HG03469 (cell line): ENCODE measurements at regions not wholly inside any gene's neighbourhood (a gene's known extent, or its start where the extent isn't known, plus 50 kb on each side); places are given as distances from the start of the nearest gene placed in this dataset.

Source experiments
- ATAC-seq: cut with Tn5 transposase; IDR thresholded peaks from one replicate; pipeline ENCODE4 v1.9.1; 2021; ENCODE audit warnings: mild to moderate bottlenecking, moderate library complexity, moderate number of reproducible peaks; ENCODE audit not compliant: unreplicated experiment

DNA sequence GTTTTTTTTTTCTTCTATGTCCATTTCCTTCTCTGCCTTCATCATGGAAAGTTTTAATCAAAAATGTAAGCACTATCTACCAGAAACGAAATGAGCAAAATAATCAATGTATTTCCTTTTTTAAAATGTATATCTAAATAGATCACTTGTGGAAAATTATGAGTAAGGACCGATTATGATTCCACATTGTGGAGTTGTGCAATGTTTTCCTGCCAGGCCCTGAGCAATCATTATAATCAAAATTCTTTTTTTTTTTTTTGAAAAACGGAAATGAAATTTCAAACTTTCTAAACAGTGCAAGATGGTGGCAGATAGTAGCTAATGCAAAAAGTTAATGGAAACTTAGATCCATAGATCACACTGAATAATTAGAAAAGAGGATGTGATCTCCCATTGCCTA lies 1074.6 kb upstream of the TMEM132C start:
- ATAC-seq = no peak

DNA sequence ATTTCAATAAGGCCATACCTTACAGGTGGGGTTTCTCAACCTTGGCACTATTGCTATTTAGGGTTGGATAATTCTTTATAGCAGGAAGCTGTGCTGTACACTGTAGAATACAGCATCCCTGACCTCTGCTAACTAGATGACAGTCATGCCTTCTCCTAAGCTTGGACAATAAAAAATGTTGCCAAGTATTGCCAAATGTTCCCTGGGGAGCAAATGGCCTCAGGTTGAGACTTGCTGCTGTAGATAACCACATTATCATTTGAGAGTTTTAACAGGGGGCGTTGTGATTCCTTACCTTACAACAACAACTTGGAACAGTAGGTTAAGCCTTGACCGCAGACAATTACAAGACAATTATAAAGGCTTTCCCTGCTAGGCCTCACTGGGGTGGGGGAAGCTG lies 1073.6 kb upstream of the TMEM132C start:
- ATAC-seq = no peak

- ATAC-seq = no peak
Measured at GRCh38 chr12:127194176-127194575, 1072.8 kb upstream of the TMEM132C start.

DNA sequence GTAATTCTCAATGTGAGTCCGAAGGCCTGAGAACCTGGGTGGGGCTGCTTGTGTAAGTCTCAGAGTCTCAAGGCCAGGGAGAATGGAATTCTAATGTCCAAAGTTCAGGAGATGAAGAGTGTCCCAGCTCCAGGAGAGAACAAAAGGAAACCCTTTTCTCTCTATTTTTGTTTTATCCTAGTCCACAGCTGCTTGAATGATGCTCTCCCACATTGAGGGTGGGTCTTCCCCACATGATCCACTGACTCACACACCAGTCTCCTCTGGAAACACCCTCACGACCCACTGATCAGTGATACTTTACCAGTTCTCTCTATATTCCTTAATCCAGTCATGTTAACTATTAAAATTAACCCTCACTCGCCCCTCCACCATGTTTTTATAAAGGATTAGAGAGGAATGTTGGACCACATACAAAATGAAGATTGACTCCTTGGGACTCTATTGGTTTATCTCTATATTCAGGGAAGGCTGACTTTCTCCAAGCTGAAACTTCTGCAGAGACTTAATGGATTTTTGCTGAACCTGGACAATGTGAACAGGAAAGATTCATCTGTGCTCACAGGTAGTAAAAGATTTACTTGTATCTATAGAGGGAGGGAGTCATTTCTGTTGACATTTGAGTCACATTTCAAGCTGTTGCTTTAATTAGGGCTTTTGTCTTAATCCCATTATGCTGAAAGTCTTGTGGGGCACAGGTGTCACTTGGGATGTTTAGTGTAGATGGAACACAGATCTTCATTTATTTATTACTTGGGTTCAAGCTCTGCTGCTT lies 1061.0 kb upstream of the TMEM132C start:
- no peak for ATAC-seq

DNA sequence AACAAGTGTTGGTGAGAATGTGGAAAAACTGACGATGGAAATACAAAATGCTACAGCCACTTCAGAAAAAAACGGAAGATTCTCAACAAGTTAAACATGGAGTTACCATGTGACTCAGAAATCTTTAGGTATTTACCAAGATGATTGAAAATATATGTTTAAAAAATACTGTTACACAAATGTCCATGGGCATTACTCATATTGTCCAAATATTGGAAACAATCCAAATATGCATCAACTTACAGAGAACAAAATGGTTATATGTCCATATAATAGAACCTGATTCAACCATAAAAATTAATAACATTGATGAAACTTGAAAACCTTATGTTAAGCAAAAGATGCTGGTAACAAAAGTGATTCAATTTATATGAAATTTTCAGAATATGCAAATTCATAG lies 1057.7 kb upstream of the TMEM132C start:
- ATAC-seq = no peak

DNA sequence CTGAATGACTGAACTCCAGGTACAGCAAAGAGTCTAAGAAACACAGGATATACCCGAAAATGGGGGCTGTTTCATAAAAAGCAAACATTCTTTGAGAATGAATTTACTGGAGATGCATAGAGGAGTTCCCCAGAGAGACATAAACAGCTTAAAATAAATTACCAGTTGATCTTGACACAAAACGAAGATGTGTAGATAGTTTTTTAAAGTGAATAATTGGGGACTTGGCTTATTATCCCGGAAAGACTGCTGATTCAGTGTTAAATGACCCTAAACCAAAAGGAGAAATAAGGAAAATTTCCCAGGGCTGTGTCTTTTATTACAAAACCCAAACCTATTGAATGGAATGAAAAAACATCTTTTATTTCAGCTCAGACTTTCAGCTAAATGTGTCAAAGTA lies 1052.8 kb upstream of the TMEM132C start:
- no peak for ATAC-seq

GRCh38 chr12:127223011-127223410 lies 1044.0 kb upstream of the TMEM132C start:
- ATAC-seq = no peak

DNA sequence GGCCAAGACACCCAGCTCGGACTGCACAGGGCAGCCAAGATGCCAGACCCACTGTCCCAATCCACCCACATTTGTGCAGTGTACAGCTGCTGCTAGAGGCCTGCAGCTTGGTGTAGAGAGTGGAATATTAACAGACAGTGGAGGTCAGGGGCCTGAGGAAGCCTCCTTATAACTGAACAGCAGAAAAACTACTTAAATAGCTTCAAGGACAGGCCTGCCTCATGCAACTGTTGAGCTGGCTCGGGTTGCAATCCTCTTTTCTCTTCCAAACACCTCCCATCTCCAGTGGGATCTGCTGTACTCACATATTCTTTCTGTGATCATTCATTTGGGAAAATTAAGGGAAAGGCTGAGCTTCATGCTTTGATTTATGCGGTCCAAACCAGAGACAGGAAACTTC lies 1043.2 kb upstream of the TMEM132C start:
- no peak for ATAC-seq

- no peak for ATAC-seq
Measured at GRCh38 chr12:127230843-127231260, 1036.1 kb upstream of the TMEM132C start.

- no peak for ATAC-seq
Measured at GRCh38 chr12:127231371-127231770, 1035.6 kb upstream of the TMEM132C start.

GRCh38 chr12:127233016-127233415 lies 1034.0 kb upstream of the TMEM132C start:
- ATAC-seq = no peak

- ATAC-seq = no peak
Measured at GRCh38 chr12:127235761-127236160, 1031.2 kb upstream of the TMEM132C start.

DNA sequence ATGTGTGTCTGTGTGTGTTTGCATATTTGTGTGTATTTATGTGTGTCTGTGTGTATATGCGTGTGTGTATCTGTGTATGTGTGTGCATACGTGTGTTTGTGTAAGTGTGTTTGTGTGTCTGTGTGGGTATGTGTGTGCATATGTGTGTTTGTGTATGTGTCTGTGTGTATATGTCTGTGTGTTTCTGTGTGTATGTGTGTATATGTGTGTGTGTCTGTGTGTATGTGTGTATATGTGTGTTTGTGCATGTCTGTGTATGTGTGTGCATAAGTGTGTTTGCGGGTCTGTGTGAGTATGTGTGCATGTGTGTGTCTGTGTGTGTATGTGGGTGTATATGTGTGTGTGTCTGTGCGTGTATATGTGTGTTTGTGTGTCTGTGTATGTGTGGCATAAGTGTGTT lies 1030.5 kb upstream of the TMEM132C start:
- no peak for ATAC-seq

DNA sequence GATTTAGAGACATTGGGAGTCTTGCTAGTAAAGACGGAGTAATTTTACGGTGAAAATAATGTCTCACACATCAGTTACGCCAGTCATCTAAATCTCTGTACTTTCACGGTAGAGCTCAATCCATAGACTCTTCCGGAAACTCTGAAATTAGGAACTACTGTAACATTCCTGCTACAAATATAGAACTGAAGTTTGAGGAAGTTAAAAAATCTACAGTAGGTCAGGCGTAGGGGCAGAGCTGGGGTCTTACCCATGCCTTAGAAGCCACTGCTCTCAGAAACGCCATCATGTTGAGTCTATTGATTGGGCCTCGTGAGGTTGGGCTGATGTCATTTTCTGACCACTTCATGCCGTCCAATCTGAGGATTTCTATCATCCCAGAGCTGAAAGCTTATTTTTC lies 1029.8 kb upstream of the TMEM132C start:
- ATAC-seq = no peak

DNA sequence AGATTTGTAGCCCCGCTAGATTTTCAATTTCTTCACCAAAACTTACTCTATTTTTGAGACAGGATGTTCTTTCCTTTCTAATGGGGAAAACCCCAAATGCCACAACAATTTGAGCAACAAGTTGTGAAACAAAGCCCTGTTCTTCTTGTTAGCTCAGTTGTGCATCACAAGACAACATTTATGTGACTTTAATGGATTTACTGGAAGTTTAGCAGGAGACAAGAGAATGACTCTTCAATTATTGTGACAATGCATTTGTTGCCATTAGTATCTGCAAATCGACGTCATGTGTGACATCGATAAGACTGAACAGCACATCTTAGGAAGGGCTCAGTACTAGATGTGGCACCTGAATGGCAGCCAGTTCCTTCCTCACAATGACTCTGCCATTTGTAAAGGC lies 1028.9 kb upstream of the TMEM132C start:
- ATAC-seq = no peak

GRCh38 chr12:127239781-127240180 lies 1027.2 kb upstream of the TMEM132C start:
- no peak for ATAC-seq

- no peak for ATAC-seq
Measured at GRCh38 chr12:127240249-127240929, 1026.6 kb upstream of the TMEM132C start.

GRCh38 chr12:127241072-127241817 lies 1025.7 kb upstream of the TMEM132C start:
- no peak for ATAC-seq

GRCh38 chr12:127245009-127245408 lies 1022.0 kb upstream of the TMEM132C start:
- no peak for ATAC-seq

GRCh38 chr12:127245437-127245836 lies 1021.5 kb upstream of the TMEM132C start:
- no peak for ATAC-seq

DNA sequence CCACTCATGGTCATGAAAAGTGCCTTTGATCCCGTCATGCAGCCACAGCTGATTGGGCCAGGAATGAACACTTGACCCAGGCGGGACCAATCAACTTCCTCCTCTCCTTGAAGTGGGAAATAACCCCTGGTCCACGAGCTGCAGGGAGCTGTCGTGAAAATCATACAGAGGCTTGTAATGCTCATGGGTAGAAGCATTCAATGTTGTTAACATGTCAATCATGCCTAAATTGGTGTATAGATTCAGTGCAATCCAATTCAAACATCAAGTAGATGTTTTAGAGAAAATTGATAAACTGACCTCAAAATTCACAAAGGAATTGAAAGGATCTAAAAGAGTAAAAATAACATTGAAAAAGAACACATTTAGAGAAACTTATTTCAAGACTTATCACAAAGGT lies 1019.0 kb upstream of the TMEM132C start:
- ATAC-seq = no peak

DNA sequence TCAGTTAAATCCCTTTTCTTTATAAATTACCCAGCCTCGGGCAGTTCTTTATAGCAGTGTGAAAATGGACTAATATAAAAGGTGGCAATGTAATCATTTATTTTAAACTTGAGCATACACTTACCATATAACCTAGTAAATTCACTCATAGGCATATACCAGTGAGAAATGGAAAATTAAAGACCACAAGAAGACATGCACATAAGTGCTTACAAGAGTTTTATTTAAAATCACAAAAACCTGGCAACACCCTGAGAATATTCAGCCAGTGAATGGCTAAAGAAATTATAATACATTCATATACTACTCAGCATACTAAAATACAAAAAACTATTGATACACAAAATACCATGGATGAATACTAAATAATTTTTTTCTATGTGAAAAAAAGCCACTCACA lies 1017.5 kb upstream of the TMEM132C start:
- ATAC-seq = no peak
